HG02943 (cell line): ENCODE measurements at regions not wholly inside any gene's neighbourhood (a gene's known extent, or its start where the extent isn't known, plus 50 kb on each side); places are given as distances from the start of the nearest gene placed in this dataset.

ENCODE experiments used
- ATAC-seq: cut with Tn5 transposase; IDR thresholded peaks from one replicate; pipeline ENCODE4 v1.9.1; 2021; ENCODE audit warnings: mild to moderate bottlenecking, low read depth, moderate library complexity; ENCODE audit not compliant: unreplicated experiment

DNA sequence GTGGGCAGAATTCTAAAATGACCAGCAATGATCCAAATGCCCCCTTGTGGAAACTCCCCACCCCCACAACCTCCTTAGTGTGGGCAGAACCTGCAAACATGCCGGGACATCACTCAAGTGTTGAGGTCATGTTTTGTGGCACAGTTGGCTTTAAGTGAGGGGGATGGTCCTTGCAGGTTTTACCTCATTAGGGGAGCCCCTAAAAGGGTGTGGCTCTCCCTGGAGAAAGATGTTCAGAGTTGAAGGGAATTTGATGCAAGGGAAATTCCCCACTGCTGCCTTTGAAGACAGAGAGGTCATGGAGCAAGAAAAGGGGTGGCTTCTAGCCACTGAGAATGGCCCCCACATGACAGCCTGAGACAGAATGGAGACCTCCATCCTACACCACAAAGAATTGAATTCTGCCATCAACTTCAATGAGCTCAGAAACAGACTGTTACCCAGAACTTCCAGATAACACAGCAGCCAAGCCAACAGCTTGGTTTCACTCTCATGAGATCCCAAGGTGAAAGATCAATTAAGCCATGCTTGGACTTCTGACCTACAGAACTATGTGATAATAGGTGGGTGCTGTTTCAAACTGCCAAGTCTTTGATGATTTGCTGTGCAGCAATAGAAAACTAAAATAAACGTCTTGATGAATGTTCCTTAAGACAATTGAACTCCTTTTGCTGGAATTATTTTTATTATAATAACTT, 103.4 kb downstream of the MED10 start:
- ATAC-seq = no peak

DNA sequence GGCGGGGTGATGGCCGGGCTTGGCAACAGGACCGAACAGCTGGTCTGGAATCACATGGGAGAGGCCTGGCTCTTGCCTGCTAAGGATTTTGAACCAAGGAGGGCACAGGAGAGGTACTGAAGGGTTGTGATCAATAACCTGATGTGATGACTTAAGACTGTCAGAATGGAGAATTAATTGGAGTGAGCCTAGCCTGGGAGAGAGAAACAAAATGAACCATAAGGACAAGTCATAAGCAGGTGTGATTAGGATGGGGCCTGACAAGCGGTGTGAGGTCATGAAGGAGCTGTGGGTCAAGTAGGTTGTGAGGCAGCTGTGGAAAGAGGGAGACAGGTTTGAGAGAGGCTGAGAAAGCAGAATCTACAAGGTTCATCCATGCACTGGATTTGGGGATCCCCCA, 104.6 kb downstream of the MED10 start:
- no peak for ATAC-seq

DNA sequence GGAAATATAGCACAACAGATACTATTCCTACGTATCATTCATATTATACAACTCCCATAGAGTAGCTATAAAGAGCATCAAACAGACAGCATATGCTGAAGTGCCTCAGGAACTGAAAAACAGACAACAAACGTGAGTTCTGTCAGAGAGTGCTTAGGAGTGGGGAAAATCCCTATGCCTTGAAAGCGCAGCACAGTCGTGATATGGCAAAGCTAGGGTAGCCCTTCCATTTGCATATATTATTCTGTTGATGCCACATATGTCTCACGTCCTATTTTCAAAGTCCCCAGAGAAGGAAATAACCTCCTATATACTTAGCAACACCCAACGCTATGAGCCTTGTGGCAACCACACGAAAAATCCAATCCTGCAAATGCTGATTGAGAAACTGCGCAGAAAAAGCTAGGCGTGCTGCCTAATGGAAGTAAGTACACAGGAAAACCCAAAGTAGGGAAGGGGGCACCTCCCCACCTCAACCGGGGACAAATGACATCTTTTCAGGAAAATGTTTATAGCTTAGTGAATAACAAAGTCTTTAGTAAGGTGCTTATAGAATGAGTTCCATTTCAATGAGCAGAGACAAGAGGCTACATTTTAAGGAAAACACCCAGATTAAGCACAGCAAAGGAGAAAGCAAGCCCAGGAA, 105.1 kb downstream of the MED10 start:
- ATAC-seq = no peak

DNA sequence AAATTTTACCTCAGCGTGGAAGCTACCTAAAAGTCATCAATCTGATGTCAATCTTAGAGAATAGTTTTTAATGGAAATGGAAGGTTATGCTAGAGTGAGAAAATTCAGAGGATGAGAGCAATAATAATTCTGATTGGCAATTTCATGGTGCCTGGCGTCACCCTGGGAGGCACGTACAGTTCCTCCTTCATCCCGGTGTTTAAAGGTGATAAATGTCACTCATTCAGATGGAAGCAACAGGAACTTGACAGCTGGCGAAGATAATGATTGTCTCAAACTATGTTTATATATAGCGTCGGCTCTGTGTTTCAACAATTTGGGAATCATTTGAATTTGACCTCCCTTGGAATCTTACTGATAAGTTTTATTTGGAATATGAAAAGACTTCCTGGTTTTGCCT, 108.4 kb downstream of the MED10 start:
- no peak for ATAC-seq

DNA sequence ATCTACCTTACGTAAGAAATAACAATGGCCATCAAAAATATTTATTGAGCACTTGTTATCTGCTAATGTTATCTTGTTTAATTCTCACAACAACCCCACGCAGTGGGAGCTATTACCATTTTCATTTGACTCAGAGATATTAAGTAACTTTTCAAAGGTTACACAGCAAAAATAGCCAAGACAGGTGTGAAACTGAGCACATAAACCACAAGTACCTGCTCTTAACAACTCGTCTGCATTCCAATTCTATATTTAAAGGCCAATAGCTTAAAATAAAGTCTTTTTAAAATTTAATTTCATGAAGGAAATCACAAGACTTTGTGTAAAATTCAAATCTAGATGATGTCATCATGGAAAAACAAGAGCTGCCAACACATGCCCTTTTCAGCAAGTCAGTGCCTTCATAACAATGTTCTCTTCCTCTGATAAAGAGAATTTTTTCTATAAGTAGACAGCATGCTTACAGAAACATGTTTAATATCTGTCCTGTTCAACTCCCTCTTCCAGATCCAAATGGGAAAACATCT, 111.6 kb downstream of the MED10 start:
- ATAC-seq = no peak

DNA sequence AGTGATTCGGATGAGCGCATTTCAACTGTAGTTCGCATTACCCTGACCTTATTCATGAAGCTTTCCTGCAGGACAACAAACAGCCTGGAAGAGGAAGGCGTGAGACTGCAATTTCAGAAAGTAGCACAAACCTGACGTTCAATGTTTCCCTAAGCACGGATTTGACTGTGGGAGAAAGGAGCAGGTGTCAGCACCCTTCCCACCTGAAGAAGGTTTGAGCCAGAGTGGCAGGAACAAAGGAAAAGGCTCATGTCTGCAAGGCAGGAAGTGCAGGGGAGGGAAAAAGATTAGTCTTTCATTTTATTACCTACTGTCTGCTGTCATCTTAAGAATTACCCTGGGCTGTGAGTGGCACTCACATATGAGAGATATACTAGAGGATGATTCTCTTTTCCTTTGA, 114.0 kb downstream of the MED10 start:
- no peak for ATAC-seq

DNA sequence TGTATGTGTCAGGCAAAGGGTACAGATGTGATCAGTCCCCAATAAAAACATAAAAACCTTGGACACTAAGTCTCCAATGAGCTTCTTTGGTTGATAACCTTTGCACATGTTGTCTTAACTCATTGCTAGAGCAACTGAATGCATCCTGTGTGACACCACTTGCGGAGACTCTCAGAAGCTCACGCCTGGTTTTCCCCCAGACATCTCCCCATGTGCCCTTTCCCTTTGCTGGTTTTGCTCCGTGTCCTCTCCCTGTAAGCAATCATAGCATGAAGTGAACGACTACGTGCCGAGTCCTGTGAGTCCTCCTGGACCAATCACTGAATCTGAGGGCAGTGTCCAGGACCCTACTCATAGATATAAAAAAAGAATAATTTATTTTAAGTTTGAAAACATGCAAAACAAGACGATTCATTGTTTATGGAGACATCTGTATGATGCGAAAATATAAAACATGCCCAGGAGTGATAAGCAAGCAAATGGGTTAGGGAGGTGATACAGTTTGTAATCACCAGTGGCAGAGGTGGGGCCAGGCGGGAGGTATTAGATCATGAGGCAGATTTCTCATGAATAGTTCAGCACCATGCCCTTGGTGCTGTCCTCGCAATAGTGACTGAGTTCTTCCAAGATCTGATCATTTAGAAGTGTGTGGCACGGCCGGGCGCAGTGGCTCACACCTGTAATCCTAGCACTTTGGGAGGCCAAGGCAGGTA, 115.5 kb downstream of the MED10 start:
- no peak for ATAC-seq

DNA sequence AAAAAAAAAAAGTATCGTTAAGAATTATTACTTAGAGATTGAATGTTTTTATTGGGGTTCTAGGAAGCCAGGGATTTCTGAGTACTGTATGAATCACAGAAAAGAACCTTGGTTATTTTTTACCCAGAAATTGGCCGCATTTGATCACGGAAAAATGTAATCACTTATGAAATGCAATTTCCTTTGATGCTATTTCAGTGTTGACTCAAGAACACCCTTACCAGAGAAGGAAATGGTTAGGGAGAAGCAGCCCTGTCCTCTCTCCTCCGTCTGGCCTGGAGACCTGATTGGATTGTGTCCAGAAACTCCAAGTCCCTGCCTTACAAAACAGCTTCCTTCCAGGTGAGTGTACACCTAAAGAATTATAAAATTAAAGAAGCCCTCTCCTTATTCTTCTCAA, 116.7 kb downstream of the MED10 start:
- no peak for ATAC-seq

DNA sequence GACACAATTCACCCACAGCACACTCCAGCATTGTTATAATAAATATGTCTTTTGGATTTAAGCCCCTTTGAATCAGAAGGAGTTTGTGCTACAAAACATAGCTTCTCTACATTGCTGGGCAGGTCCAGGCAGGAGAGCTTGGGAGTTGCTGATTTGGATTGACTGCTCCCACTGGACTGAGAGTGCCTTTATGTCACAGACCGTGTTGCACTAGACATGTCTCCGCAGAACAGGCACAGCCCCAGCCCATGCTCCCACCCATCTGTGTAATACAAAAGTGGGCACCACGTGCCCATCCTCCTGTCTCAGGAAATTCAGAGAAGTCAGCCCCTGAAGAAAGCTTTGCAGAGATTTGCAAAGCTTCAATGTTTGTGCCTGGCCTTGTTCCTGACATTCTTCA, 117.1 kb downstream of the MED10 start:
- ATAC-seq = no peak

DNA sequence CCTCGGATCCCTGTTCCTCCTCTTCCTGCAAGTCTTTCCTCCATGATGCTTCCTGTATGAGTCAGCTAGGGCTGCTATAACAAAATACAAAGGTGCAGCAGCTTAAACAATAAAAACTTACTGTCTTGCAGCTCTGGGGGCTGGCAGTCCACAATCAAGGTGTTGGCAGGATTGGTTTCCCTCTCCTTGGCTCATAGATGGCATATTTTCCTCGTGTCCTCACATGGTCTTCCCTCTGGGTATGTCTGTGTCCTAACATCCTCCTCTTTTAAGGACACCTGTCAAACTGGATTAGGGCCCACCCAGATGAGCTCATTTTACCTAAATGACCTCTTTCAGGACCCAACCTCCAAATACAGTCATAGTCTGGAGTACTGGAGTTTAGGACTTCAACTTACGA, 117.5 kb downstream of the MED10 start:
- no peak for ATAC-seq

DNA sequence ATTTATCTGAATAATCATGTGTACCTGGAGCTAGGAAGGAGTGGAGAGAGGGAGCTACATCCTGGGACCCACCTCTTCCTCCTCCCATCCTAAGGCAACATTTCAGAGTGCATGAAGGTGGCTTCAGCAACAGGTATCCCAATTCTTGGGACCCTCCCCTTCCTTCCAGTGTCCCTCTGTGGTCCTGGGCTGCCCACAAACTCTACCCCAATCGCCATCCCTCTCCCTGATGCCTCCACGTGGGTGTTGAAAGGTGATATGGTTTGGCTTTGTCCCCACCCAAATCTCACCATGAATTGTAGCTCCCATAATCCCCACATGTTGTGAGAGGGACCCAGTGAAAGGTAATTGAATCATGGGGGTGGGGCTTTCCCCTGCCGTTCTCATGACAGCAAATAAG, 121.4 kb downstream of the MED10 start:
- no peak for ATAC-seq

DNA sequence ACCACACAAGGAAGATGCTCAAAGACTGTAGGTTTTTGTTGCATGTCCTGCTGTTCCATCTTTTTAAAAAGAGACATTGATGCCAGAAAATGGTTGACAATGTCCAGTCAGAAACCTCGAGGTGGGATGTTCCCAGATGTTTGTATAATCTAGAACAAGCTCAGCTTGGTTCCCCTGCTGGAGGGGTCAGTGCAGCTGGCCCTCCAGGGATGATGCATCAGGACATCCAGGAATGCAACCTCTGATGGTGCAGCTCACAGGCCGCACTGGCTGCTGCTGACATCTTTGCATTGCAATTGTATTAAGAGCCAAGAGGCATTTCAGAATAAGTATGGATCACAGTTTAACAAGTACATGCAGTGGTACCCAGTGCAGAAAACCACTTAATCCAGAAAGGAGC, 122.4 kb downstream of the MED10 start:
- no peak for ATAC-seq

DNA sequence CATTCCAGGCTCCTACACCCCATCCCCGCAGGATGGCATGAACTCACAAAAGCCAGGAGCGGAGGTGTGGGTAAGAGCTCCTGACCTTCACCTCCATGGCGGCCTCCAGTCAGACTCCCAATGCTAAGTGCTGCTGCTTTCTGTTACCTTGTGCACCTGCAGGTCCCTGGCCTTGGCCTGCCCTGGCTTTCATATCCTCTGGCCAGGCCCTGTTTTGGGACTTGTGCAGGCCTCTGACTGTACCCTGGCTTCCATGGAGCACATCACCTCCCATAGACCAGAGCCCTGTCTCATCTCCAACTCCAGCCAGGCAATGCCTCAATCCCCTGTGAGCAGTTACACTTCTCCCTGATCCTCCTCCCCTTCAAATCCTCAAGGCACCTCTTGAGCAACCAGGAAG, 124.5 kb downstream of the MED10 start:
- no peak for ATAC-seq

DNA sequence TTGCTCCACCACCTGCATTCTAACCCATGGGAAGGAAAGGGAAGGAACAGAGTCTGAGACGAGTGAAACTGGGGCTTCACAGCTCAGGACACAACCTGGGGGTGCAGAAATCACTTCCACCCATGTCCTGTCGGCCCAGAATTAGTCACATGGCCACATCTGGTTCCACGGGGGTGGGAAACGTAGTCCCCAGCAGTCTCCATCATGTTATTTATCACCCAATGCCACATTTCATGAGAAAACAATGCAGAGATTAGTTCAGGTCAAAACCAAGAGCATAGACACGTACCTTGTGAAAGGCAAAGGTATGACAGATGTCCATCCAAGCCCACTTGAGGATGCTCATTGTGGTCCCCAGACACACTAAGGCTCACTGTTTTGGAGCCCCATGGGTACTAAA, 125.1 kb downstream of the MED10 start:
- ATAC-seq = no peak

DNA sequence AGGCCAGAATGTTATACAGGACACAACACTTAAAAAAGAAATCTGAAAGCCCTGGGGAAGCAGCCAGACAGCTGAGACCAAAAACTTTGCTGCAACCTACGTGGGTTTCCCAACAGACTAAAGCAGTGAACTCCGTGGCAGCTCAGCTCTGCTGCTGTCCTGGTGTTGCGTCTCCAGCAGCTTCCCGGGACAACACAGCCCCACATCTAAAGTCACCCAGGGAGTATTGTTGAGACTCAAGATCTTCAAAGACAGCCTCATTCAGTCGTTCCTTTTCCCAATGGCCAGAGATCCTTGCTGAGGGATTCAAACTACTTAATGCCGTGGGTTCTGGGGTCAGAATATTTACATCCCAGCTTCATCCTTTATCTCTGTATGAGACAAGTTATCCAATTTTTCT, 125.8 kb downstream of the MED10 start:
- ATAC-seq = no peak

DNA sequence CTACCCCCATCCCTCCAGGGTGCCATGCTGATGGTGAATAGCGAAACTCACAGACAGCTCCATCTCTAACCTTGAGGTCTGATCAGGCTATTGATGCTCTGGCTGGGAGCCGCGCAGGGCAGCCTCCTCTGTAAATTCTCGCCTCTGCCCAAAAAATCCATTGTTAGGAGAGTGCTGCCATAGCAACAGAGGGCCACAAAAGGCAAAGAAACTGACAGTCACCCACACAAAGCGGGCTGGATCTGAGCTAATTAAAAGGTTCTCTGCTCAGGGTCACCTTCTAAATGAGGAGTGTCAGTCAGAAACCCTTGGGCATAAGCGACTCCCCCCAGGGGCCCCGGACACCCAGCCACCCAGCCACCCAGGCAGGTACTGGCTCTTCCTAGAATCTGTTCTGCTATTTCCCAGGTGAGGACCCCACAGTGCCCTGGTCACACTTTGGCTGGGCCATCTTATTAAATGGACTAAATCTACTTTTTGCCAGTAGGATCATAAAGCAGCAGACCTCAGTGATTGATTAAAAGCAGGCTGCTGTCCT, 126.7 kb downstream of the MED10 start:
- no peak for ATAC-seq

DNA sequence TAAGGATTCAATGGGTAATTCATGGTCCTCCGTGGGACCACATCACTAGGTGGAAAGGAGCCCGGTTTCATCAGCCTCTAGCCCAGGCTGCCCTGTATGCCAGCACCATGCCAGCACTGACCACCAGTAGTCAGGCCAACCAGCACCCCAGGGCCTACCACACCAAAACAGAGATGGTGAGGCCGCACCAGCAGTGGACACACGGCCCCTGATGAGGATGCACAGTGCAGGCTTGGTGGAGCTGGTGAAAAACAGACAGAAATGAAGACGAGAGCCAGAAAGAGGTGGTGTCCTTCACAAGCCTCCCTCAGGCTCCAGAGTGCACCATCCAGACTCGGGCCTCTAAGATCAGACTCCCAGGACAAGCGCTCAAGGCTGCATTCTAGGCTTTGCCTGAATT, 128.2 kb downstream of the MED10 start:
- no peak for ATAC-seq

DNA sequence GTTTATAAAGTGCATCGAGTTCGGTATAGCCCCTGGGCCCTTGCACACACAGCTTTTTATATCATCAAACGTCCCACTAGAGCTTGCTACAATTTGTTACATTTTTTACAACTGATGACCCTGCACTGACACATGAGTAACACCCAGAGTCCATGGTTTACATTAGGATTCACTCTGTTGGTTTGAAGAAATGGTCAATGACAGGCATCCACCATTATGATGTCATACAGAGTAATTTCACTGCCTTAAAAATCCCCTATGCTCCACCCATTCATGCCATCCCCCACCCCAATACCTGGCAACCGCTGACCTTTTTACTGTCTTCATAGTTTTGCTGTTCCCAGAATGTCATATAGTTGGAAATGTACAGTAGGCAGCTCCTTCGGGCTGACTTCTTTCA, 130.2 kb downstream of the MED10 start:
- ATAC-seq = no peak

DNA sequence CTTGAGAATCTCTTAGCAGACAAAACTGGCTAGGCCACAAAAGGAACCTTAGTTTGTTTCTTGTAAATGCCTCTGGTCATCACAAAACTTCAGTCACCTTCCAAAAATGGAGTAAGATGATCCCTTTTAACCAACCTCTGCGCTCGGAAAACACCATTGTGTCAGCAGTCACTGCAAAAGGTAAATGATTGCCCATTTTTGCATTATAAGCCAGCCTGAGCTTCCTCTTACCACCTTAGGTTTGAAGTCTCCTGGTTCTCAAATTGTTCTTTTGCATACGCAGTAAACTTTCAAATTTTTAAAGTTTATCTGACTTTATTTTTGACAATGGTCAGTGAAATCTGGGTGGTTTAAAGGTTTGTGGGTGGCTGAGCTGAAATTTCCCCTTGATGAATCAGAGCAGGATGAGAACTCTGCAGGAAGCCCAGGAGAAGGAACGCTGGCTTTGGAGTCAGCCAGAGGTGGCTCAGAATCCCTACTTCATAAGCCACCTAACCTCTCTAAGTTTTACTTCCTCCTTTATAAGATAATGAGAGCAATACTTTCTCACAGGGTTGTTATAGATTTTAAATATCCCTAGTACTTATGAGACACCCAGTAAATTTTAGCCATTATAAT, 131.4 kb downstream of the MED10 start:
- no peak for ATAC-seq

DNA sequence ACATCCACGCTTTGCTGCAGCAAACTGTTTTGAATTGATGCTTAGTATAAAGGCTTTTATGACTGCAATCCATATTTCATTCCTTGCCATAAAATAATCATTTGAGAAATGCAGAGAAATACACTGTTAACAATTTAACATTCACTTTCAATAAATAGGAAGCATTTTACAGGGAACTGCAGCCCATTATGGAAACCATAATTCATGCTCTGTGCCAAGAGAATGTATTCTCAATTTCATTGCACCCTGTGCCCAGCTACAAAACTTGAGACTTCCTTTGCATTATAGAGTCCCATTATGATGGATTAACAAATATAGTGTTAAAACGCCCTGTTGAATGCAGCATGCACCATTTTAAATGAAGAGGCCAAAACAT, 134.0 kb downstream of the MED10 start:
- no peak for ATAC-seq

DNA sequence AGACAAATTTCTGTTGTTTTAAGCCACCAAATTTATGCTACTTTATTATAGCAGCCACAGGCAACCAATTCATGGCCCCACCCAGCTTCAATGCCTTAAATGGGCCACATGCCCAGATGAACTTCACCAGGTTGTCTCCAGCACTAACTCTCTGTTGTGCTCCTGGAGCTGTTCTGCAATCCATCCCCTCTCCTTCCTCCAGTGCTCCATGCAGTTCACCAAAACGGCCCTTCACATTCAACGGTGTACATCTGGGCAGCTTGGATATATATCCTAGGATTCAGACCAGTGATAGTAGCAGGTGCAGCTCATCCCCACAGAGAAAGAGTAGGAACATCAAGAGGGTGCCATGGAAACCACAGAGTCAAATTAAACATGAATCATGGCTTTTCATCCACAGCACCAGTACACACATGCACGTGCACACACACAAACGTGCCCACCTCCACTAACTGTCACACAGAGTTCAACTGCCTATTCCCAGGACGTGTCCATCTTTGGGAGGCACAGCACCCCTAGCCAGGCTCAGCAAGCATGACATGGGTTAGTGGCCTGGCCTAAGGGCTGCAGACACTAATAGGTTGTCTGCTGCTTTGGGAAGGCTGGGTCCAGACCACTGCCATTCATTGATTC, 134.5 kb downstream of the MED10 start:
- ATAC-seq = no peak
